HK-2 (cell line): ENCODE measurements at regions not wholly inside any gene's neighbourhood (a gene's known extent, or its start where the extent isn't known, plus 50 kb on each side); places are given as distances from the start of the nearest gene placed in this dataset.
"Not testable (repeated sequence)": the region's sequence is repeated elsewhere in the genome, so short reads cannot be mapped to it uniquely, and the experiment has no call there.

Experiments
- DNase-seq: peaks from one replicate; pipeline ENCODE4 v3.0.0-alpha.2; 2018; ENCODE audit not compliant: unreplicated experiment

- peak; percentile 61 for DNase-seq
Observed at GRCh38 chr21:15932726-15933125, 202.9 kb downstream of the USP25 start.

- no peak for DNase-seq
Observed at GRCh38 chr21:15935530-15935929, 205.7 kb downstream of the USP25 start.

- DNase-seq: no peak
Observed at GRCh38 chr21:15943009-15943666, 213.4 kb downstream of the USP25 start.

- DNase-seq: no peak
Observed at GRCh38 chr21:15947677-15948076, 217.9 kb downstream of the USP25 start.

- no peak for DNase-seq
Observed at GRCh38 chr21:15953551-15954116, 223.9 kb downstream of the USP25 start.

- DNase-seq: no peak
Observed at GRCh38 chr21:15964236-15964855, 234.6 kb downstream of the USP25 start.

GRCh38 chr21:15966231-15966630 is 236.4 kb downstream of the USP25 start:
- DNase-seq: no peak

- no peak for DNase-seq
Observed at GRCh38 chr21:15966651-15967050, 236.9 kb downstream of the USP25 start.

- DNase-seq: peak; percentile 4
Observed at GRCh38 chr21:15967661-15968060, 237.9 kb downstream of the USP25 start.

- DNase-seq: peak; percentile 6
Observed at GRCh38 chr21:15968776-15969310, 239.1 kb downstream of the USP25 start.

- no peak for DNase-seq
Observed at GRCh38 chr21:15976807-15977206, 247.0 kb downstream of the USP25 start.

- no peak for DNase-seq
Observed at GRCh38 chr21:15978215-15978738, 248.5 kb downstream of the USP25 start.

GRCh38 chr21:15979493-15979892 is 249.7 kb downstream of the USP25 start:
- not testable (repeated sequence) for DNase-seq

GRCh38 chr21:15986277-15986676 is 256.5 kb downstream of the USP25 start:
- no peak for DNase-seq

GRCh38 chr21:15992171-15992570 is 262.4 kb downstream of the USP25 start:
- no peak for DNase-seq

- DNase-seq: no peak
Observed at GRCh38 chr21:15993951-15994350, 264.2 kb downstream of the USP25 start.

GRCh38 chr21:15999741-16000140 is 270.0 kb downstream of the USP25 start:
- no peak for DNase-seq

GRCh38 chr21:16002874-16003466 is 273.2 kb downstream of the USP25 start:
- DNase-seq: no peak

GRCh38 chr21:16004086-16004485 is 274.3 kb downstream of the USP25 start:
- no peak for DNase-seq

- DNase-seq: no peak
Observed at GRCh38 chr21:16004523-16004922, 274.7 kb downstream of the USP25 start.

- no peak for DNase-seq
Observed at GRCh38 chr21:16005996-16006395, 276.2 kb downstream of the USP25 start.

- DNase-seq: no peak
Observed at GRCh38 chr21:16007943-16008342, 278.2 kb downstream of the USP25 start.
